Islet of Langerhans (tissue), 1 donor: ENCODE measurements at regions not wholly inside any gene's neighbourhood (a gene's known extent, or its start where the extent isn't known, plus 50 kb on each side); places are given as distances from the start of the nearest gene placed in this dataset.
"Not testable (repeated sequence)": the region's sequence is repeated elsewhere in the genome, so short reads cannot be mapped to it uniquely, and the experiment has no call there.

Experiments used
- FAIRE-seq: peaks from one replicate; lab custom pipeline; 2011; peaks lifted over from hg19 to GRCh38; lab: Jason Lieb, UNC

DNA sequence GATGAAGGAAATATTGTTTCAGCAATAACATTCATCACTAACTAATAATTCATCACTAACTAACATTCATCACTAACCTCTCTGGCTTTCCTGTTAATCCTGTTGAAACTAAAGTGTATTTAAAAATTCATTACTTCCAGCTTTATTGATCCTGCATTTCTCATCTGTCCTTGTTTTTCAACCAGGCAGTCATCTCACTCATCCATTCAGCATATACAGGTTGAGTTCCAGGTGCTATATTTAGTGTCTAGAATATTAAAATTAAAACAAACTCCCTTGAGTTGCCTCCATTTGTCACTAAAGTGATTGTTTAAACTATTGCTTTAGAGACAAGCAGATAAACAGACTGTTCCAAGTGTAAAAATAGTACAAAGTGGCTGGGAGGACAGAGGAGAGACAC is 58.1 kb downstream of the ATXN7L3B start:
- peak; percentile 17 for FAIRE-seq

GRCh38 chr12:74598819-74599218 is 61.2 kb downstream of the ATXN7L3B start:
- FAIRE-seq: no peak

DNA sequence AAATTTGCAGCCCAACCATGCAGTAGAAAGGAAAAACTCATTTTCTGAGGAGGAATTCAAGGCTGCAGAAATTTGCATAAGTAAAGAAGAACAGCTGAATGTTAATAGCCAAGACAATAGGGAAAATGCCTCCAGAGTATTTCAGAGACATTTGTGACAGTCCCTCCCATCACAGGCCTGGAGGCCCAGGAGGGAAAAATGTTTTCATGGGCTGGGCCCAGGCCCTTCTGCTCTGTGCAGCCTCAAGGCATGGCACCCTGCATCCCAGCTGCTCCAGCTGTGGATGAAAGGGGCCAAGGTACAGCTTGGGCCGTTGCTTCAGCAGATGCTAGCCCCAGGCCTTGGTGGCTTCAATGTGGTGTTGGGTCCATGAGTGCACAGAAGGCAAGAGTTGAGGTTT is 62.3 kb downstream of the ATXN7L3B start:
- no peak for FAIRE-seq

- not testable (repeated sequence) for FAIRE-seq
Observed at GRCh38 chr12:74600817-74601216, 63.2 kb downstream of the ATXN7L3B start.

DNA sequence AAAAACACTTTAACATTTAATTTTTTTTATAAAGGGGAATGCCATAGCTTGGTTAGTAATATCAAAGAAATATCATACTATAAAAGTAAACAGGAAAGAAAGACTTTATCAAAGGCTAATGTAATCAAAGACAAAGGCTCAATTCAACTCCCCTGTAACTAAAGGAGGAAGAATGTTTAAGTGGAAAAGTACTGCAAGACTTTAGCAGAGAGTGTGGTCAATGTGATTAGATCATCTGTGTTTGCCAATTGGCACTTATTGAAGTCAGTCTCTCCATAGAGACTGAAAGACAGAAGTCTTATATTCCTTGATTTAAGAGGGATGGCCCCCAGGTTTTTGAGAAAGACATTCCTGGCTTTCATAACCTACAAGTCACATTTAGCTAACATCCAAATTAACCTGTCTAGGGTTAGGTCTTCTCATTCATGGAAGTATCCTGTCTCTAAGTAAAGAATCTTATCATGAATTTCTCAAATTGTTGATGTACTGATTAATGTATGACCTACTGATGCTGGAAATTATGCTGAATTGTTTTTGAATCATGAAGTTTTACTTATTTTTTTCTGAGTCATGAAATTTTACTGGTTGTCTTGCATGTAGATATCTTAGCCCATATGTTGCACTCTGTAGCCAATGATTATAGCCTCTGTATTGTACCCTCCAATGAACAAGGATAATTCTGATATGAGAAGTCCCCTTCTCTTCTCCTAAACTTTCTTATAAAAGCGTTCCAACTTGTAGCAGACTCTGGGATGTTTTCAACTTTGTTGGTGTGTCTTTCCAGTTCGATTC is 65.4 kb downstream of the ATXN7L3B start:
- peak; percentile 56 for FAIRE-seq

- no peak for FAIRE-seq
Observed at GRCh38 chr12:74608231-74608775, 70.7 kb downstream of the ATXN7L3B start.

DNA sequence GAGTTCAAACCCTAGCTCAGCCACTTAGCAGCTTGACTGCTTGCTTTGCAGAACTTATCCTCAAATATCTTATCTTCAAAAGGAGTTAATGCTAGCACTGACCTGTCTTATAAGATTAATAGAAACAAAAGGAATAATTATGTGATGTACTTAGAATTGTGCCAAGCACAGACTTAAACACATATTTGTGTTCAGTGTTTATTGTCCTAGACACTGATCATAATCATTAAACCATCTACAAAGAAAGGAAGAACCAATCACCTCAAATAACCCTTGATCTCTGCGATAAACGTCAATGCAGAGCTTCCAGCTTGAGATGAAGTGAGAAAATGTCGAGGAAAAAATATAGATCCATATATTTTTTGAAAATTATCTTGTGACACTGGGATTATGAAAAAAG is 73.1 kb downstream of the ATXN7L3B start:
- FAIRE-seq: no peak

GRCh38 chr12:74614426-74614825 is 76.8 kb downstream of the ATXN7L3B start:
- no peak for FAIRE-seq

- no peak for FAIRE-seq
Observed at GRCh38 chr12:74619084-74619483, 81.4 kb downstream of the ATXN7L3B start.

- FAIRE-seq: no peak
Observed at GRCh38 chr12:74619884-74620283, 82.2 kb downstream of the ATXN7L3B start.

- FAIRE-seq: no peak
Observed at GRCh38 chr12:74620921-74621320, 83.3 kb downstream of the ATXN7L3B start.

- FAIRE-seq: no peak
Observed at GRCh38 chr12:74624201-74624600, 86.6 kb downstream of the ATXN7L3B start.

GRCh38 chr12:74626397-74626796 is 88.8 kb downstream of the ATXN7L3B start:
- no peak for FAIRE-seq

DNA sequence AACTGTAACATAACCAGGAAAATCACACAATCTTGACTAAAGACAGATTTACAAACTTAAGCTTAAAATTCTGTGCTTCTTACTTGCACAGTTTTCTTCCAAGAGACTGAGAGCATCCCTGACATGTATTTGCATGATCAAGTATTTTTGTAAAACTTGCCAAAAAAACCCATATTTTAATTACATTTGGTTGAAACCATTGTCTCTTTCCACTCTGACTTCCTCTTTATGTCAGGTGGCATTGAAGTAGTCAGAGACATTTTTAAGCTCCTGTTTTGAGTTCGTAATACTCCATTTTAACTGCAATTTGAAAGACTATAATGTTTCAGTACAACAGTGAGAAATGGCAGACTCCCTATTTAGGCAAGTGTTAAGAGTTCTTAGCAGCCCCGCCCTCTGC is 103.6 kb downstream of the ATXN7L3B start:
- no peak for FAIRE-seq

DNA sequence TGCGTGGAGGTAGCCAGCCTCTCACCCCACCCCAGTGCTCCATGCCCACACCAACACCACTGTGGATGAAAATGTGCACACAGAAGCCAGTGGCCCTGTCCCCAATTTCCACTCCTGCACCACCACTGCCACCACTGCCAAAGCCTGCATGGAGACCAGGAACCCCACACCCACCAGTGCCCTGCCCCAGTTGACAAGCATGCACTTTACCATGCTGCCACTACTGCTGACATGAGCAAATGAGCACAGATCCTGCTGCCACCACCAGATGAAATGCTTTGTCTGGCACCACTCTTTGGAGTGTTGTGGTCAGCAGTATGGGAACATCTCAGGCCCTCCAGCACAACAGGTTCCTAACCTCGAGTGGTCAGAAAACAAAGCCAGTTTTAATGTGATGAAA is 104.1 kb downstream of the ATXN7L3B start:
- no peak for FAIRE-seq

GRCh38 chr12:74644681-74645080 is 107.0 kb downstream of the ATXN7L3B start:
- FAIRE-seq: no peak

DNA sequence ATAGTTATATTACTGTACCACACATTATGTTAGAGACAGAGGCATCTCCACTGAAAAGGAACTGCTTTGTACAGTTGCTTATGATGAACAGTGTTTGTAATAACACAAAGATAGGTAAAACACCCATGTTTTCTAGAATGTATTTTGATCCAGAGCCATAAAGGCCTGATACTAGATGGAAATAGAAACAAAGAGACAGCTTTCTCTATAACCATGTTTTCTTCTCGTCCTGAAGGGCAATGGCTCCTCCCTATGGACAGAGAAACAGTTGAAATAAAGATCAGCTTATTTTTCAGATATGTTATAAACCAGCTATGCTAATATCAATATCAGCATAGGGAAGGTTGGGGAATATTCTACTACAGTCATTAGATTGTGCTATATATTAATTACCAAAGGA is 109.2 kb downstream of the ATXN7L3B start:
- peak; percentile 66 for FAIRE-seq

DNA sequence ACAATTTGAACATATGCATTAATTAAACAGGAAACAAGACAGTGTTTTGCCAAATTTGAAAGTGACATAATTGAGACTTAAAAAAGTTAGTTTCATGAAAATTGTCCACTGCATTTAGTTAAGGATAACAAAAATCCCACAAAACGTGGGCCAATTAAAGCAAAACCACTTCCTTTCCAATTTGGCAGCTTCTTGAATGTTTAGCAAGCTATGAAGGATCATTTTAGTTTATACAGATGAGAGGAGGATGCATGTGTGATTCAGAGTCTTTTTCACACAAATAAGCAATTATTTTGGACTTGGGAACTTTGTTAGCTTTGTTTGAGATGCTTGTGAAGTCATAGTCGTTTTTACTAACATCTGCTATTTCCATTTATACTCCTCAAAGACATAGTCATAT is 109.6 kb downstream of the ATXN7L3B start:
- FAIRE-seq: no peak

DNA sequence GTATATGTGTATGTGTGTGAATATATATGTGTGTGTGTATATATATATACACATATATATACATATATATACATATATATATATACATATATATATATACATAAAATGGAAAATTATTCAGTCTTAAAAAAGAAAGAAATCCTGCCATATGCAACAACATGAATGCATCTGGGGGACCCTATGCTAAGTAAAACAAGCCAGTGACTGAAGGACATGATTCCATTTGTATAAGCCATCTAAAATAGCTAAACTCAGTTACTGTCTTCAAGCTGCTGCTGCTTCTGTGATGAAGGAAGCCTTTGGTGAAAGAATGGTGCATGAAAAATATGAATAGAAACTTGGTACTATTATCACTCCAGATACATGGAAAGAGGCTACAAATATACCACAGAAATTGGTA is 118.6 kb downstream of the ATXN7L3B start:
- FAIRE-seq: no peak

- no peak for FAIRE-seq
Observed at GRCh38 chr12:74660442-74660841, 122.8 kb downstream of the ATXN7L3B start.

- FAIRE-seq: no peak
Observed at GRCh38 chr12:74663958-74664357, 126.3 kb downstream of the ATXN7L3B start.

DNA sequence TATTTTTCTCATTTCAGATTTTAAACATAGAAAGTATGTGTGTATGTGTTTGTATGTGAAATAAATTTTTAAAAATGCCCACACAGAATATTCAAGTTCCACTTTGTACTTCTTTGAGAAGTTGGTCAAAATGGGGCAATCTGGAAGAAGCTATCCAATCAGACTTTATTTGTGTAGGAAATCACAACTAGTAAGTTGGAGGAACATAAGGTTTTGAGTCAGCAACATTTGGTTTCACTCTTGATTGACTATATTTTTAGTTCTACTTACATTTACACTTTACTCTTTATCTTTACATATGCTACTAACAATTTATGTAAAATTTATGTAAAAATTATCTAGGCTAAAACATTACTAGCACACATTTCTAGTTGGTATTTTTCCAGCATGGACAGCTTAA is 128.1 kb downstream of the ATXN7L3B start:
- FAIRE-seq: no peak

GRCh38 chr12:74671421-74671820 is 133.8 kb downstream of the ATXN7L3B start:
- no peak for FAIRE-seq

GRCh38 chr12:74676955-74677354 is 139.3 kb downstream of the ATXN7L3B start:
- not testable (repeated sequence) for FAIRE-seq
